GM18868 (cell line): ENCODE measurements at regions not wholly inside any gene's neighbourhood (a gene's known extent, or its start where the extent isn't known, plus 50 kb on each side); places are given as distances from the start of the nearest gene placed in this dataset.
"Not testable (repeated sequence)": the region's sequence is repeated elsewhere in the genome, so short reads cannot be mapped to it uniquely, and the experiment has no call there.

Experiments
- ATAC-seq: cut with Tn5 transposase; IDR thresholded peaks from one replicate; pipeline ENCODE4 v1.9.1; 2021; ENCODE audit warnings: mild to moderate bottlenecking, moderate library complexity; ENCODE audit not compliant: unreplicated experiment

DNA sequence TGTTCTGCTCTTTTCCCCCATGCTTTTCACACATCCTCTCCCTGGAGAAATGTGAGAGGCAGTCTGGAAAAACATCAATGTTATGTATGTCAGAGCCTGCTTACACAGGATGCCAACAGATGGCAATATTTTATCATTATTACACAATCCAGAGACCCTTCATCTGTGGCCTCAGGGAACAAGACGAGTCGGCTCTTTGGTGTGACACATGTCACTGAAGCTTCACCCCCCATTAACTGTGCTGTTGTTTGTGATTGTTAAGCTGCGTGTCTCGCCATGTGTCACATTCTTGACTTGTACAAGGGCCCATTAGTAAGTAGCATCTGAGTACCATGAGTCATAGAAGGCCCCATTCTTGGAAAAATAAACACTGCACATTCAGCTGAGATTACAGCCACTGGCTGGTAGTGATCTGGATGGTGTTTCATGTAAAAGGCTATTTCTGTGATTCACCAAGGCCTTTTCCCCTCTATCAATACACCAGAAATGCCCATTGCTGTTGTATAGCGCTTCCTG lies 682.1 kb upstream of the SOX9 start:
- ATAC-seq: no peak

DNA sequence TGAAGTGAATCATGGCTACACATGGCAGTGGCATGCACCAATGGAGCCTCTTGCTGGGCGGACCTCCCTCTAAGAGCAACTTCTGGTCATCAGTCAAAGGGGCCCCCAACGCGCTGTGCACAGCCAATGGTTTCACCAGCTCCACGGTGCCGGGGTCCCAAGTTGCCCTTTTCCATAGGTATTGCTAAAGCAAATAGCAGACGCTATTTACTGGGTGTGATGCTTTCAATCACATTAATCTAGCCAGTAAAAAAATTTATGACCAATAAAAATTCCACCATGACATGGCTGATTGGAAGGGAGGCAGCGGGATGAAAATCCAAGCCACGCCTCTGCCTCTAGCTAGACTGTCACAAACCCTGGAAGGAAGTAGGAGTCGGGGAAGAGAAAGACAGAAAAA lies 680.3 kb upstream of the SOX9 start:
- ATAC-seq: no peak

DNA sequence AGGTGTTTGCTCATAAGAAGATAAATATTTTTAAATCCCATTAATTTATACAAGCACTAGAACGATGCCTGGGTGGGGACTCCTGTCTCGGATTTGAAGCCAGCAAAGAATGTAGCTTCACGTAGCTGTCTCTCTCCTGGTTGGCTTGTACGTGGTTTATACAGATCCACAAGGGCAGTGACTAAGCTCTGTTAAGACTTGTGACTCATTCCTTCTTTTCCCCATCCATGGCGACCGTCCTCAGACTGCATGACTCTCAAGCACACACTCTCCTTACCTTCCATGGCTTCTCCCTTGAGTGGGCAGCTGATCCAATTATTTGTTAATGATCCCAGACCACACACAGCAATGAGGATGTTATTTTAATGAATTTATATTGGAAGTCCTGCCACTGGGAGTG lies 679.7 kb upstream of the SOX9 start:
- ATAC-seq: no peak

DNA sequence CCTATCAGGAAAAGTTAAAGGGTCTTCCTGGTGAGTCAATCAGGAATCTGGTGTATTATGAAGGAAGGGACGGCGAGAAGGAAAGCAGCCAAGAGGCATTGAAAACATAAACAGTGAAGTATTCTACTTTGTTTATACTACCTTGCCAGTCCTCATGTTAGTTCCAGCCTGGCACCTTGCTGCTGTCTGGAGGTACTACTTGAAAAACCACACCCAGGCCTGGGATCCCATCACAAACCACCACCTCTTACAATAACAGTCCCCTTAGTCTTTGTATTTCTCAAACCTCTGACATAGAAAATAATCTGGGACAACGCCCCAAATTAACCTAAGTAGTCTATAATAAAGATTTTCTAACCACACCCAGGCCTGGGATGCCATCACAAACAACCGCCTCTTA lies 676.7 kb upstream of the SOX9 start:
- ATAC-seq: no peak

DNA sequence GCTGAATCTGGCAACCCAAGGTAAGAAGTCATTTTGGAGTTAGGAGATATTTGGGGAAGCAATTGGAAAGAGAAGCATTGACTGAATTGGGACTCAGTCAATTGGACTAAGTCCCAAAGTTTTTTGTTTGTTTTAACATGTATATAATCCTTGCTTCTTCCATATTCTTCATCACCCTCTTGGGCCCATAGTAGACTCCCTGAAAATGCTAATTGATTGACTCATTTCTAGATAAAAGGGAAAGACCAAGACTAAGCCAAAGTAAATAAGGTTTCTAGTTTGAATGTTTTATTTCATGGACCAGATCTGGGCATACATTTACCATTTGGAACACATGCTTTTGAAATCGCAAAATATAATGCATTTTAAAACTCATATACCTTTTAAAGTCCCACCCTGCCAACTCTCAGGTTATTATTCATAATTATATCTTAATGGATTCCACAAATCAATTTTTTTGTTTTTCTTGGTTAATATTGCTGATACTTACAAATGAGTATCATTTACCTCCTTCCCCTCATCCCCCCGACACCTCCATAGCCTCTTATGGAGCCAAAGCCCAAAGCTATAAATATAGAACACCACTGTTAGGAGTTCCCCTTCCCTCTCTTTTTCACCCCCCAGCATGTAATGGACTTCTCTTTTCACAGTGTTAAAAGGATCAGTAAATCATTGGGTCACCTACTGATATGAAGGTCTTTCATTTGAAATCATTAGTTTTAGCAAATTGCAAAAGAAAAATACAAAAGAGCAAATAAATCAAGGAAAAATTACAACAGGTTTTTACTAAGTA lies 674.0 kb upstream of the SOX9 start:
- ATAC-seq: no peak

DNA sequence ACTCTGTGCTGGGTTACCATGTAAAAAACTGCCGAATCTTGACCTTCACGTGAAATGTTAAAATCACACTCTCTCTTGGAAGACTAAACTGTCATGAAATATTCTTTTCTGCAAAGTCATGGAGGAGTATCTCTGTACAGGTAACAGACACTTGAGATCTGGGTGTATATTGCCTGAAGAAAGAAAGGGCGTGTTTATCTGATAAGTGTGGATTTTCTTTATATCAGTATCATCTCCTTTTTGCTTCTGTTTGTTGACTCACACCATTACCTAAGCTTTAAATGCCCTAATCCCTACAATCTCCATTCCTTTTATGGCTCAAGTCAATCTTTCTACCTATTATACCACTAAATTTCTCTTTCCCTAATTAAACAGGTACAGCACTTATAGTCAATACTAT lies 673.2 kb upstream of the SOX9 start:
- no peak for ATAC-seq

DNA sequence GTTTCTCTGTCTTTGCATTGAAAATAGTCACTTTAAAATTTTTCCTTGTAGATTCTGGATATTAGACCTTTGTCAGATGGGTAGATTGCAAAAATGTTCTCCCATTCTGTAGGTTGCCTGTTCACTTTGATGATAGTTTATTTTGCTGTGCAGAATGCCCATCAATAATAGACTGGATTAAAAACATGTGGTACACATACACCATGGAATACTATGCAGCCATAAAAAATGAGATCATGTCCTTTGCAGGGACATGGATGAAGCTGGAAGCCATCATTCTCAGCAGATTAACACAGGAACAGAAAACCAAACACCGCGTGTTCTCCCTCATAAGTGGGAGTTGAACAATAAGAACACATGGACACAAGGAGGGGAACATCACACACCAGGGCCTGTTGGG lies 670.2 kb upstream of the SOX9 start:
- ATAC-seq: not testable (repeated sequence)

DNA sequence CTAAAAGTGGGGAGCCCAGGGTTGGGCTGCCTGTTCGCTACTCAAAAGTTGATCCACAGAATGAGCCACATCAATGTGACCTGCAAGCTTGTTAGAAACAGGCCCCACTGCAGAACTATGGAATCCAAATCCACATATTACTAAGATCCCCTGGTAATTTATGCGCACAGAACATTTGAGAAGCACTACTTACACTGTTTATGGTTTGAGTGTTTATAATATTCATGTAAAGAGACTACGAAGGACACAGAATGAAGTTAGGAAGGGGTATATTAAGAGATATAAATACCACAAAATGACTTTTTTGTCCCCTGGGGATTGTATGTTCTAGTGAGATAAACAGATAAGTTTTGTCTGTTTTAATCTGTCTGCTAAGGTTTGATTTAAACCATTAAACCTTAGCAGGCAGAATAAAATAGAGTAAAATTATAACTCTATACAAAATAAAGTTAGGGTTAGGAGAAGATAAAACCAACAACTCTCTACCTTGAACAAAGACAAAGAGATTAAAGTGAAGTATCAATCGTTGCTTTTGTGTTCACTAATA lies 666.9 kb upstream of the SOX9 start:
- no peak for ATAC-seq

DNA sequence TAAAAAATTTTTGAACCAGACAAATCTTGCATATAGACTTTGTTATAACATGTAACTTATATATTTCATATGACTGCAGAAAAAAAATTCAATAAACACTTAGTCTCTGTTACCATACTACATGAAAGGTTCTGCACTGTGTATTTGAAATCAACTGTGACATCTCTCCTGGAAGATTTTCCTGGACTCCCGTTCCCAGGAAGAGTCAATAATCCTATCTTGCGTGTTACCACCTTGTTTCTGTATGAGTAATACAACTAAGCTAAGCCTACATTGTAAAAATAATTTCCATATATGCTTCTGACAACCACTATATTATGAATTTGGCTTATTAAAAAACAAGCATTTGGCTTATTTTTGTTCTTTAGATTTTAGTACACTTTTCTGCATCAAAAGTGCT lies 665.6 kb upstream of the SOX9 start:
- no peak for ATAC-seq

DNA sequence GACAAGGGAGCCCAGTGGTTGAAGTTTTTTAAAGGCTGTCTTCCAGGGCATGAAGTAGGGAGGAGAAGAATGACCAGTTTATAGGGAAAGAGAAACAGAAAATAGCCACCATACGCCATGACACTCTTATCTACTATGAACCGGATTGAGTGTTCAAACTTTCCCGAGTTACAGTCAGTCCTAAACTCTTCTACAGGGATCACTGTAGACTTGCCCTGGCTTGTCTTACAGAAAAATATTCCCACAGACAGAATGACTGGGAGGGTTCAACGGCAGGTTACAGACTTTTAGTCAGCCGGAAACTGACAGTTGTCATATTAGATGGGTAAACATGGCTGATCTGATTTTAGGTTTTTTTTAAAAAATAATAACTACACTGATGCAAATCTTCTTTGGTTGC lies 662.5 kb upstream of the SOX9 start:
- ATAC-seq: no peak

DNA sequence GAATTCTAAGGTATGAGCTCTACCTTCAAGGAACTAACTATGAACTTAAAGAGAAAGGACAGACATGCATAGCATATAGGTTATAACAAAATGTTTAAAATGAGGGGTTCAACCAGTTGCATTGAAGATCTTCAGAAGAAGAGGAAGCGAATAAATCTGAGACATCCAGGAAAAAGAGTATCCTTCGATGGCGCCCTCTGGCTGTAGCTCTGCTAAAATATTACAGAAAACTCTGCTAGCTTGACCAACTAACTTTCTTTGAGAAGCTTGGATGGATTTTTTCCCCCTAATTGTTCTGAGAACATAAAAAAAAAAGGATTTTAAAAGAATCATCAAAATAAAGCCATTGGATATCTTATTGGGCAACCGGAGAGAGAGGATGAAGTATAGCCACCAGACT lies 659.9 kb upstream of the SOX9 start:
- ATAC-seq: no peak

DNA sequence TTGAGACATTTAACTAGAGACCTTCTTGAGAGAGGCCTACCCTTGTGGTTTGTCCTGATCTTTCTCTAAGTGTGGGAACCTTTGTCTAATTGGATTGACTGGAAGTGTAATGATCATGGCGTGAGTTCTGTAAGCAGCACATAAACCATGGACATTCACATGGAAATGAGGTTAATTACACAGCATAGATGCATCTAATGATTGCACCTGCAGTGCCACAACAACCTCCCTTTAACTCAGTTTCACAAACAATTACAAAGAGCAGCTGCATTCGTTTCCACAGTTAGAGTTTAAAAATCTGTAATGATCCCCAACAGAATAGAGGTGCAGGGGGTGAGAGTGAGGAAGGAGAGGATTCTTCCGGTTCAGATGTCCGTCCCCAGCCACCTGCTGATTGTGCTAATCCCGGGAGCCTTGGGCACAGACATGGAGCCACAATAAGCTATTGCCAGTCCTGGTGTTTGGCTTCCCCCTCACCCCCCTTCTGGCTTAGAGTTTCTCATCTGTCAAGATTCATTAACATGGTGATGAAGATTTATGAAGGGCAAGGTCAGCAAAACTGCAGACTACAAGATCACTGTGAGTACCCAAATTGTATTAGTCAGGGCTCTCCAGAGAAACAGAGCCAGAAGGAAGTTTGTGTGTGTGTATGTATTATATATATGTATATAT lies 659.2 kb upstream of the SOX9 start:
- ATAC-seq: no peak

DNA sequence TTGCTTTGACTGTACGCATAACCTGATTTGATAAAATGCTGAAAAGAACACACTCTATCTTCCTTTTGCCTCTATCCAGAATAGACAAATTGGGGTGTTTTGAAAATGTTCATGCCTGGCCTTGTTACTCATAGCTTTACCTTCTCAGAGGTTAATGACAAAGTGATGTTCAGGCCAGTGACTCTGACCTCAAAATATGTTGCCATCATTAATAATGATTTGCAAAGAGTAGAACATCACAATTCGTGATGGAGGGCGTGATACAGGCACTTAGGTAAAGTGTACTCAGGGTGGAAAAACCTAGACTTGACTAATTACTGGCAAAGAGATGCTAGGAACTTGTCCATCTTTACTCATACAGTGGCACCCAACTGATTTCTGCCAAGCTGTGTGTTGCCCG lies 656.6 kb upstream of the SOX9 start:
- ATAC-seq: no peak

DNA sequence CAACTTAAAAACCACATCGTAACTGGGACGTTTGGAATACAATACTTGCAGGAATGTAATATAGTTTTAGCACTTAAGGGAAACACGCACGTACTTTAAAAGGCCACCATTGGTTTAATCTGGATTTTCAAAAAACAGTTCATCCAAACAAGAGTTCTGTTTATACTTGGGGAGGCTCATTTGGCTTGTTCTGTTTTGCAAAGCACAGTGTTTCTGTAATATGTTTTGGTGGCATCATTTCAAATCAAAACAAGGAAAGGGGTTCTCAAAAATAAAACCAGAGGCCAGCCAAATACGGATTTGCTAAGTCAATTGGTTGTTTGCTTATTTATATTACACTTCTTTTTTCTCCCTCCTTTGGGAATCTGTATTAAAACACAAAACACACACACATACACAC lies 656.1 kb upstream of the SOX9 start:
- ATAC-seq: no peak

DNA sequence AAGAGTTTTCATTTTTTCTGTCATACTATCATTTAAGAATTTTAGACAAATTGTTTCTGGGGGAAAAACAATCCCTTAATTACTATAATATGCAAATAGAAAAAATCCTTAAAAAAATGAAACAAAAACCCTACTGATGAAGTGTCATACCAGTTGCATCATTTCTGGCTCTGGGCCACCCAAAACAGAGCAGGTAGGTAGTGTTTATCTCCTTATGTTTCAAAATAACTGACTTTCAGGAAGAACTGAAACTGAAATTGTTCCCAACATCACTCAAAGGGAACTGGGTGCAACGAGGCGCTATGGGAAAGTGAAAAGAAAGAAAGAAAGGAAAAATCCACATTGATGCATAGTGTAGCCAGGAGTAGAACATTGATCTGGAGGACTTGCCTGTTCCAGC lies 653.1 kb upstream of the SOX9 start:
- no peak for ATAC-seq

DNA sequence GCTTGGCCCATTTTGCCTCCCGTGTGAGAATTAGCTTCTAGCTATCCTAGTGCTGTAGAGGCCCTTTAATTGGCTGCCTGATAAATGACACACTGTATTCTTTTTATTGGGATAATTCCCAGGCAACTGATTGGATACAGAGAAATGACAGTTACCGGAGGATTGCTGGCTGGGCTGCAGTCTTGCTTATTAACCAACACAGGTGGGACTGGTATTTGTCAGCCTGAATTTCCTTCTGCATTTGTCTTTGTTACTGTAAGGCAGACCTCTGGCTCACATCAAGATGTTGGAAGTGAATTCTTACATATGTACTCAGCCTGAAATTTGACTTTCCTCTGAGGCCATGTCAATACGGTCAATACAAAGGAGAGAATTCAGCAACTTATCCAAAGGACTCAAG lies 650.8 kb upstream of the SOX9 start:
- ATAC-seq: no peak

DNA sequence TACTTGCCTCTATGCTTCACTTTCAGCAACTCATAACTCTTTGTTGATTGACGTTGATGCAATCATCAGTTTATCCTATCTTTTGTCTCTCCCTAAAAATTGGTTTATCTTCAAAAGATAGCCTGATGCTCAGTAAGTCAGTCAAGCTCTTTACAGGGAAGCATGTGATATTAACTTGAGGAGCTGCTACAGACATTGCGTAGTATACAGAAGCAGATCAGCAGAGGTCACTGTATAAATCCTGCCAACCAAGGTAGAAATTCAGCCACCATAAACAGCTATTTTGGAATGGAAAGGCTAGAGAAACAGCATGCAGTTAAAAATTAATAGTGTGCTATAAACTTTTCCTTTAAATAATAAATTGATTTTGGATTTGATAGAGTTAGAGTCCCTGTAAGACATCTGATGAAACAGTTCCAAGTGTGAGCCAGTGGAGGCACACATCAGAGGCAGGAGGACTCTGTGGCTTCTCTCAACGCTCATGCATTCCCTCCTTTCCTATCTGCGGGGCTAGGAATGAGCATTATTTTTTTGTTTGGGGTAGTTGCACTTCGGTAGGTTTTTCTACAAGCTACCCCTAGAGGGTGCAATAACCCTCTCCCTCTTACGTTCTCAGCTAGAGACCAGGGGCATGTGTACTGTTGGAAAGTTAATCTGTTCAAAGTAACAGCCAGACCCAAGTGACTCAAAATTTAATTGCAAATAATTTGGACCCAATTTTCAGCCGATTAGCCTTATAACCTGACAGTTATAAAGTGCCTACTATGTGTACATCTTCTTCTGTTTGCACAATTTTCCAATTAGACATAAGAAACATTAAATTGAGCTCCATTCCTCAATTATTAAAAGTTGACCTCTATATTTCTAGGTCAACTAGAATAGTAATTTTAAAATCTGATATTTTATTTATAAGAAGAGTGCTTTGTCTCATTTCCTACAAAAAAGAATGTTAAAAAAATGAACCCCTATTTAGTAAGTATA lies 647.7 kb upstream of the SOX9 start:
- peak; percentile 96 for ATAC-seq

DNA sequence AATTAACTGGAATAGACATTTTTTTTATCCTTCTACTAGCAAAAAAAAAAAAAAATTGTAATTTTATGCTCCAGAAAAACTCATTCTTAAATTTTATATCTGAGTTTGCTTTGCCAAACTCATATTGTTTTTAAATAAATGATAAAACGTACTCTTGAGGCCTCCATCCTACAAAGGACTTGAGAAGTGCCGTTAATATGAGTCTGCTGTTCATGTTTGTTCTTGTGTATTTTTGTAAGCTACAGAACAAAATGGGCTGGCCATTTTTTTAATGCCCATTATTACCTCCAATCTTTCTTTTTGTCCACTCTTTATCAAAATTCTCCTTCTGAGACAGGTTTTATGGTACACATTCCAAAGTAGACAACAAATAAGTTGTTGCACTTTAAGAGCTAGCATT lies 643.5 kb upstream of the SOX9 start:
- ATAC-seq: no peak

DNA sequence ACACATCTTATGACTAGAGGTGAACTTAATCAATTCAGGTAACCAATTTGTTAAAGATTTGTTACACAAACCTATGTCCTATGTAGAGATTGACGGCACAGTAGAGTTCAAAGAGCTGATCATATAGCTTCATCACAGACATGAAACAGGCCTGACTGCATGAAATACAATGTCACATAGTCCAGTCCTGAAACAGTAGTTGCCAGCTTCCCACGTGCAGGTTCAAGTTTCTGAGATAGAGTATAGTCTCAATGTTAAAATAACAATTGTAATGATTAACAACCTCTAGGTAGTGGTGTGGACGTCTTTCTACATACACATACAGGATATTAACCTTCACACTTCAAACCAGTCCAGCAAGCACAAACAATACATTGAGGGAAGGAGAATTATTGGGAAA lies 640.7 kb upstream of the SOX9 start:
- no peak for ATAC-seq

DNA sequence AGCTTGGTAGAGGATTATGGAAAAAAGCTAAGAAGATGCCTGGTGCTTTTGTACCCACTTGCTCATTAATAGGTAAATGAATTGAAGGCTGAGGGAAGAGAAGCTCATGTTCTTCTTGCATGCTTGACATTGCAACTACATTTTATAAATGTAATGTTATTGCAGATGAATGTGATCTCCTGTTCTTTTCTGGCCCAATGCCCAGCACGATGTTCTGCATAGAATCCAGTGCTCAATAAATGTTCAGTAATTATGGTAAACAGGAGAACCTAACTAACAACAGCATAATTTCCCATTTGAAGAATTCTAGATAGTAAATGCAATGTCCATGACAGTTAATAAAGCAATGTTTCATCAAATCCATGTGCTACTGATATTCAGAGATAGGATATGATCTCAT lies 638.2 kb upstream of the SOX9 start:
- ATAC-seq: no peak

DNA sequence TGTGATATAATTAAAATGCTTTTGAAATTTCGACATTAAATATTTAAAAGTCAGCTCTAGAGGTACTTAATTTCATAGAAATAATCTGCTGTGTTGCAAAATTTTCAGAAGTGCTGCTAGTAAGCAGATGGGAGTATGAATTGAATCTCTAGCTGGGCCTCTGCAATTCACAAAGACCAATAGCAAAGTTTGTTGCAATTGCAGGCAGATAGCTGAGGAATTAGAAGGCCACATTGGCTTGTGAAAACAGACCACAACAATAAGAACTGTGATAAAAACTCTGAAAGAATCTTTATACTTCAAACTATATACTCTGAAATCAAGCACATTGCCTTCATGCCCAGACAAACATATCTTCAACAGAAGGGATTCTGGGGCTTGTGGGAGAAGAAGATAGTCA lies 636.3 kb upstream of the SOX9 start:
- no peak for ATAC-seq
